ENCODE measurements at regions not wholly inside any gene's neighbourhood (a gene's known extent, or its start where the extent isn't known, plus 50 kb on each side); places are given as distances from the start of the nearest gene placed in this dataset.
A peak's percentile ranks its signal among the peaks of the same experiment; 100 is the strongest.
"Not testable (repeated sequence)": the region's sequence is repeated elsewhere in the genome, so short reads cannot be mapped to it uniquely, and the experiment has no call there.

DNA sequence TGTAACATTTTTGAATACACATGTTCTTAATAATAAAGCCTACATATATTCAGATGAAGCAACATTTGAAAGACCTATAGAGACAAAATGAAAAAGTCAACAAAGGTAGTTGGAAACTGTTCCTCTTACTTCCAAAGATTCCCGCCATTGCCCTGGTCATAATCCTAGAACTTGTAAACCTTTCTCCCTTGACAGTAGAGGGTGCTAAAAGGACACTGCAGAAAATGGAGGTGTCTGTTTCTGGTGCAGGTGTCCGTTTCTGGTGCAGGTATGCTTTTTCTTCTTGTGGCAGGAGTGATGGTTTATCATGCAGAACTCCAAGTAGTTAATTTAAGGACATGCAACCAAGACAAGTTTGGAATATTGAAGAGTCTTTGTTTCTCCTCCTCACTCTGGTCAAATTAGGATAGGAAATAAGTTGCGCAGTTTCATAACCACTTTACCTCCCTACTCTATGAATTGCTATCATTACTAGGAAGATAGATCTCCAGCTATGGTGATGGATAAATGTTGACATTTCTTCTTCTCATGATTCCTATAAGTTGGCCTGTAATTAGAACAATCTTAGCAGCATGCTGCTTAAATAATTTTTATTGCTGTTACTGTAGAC, 56.0 kb upstream of the FAM174A start:
- no peak for DNase-seq

DNA sequence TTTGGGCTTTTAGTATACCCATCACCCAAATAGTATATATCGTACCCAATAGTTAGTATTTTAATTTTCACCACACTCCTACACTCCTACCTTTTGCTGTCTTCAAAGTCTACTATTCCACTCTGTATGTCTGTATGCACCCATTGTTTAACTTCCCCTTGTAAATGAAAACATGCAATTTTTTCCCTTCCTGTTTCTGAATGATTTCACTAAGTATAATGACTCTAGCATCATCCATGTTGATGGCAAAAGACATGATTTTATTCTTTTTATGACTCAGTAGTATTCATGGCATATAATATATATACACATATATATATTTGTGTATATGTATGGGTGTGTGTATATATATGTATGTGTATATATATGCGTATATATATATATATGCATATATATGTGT, 63.1 kb upstream of the FAM174A start:
- DNase-seq, result no peak

DNA sequence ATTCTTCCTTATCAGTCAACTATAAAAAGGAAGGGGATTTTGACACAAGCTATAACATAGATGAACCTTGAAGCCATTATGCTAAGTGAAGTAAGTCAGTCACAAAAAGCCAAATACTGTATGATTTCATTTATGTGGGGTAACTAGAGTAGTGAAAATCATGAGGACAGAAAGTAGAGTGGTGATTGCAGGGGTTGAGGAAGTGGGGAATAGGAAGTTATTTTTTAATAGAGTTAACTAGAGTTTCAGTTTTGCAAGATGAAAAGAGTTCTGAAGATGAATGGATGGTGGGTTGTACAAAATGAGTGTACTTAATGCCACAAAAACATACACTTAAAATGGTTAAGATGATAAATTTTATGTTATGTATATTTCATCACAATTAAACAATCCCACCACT, 65.4 kb upstream of the FAM174A start:
- DNase-seq, result no peak

DNA sequence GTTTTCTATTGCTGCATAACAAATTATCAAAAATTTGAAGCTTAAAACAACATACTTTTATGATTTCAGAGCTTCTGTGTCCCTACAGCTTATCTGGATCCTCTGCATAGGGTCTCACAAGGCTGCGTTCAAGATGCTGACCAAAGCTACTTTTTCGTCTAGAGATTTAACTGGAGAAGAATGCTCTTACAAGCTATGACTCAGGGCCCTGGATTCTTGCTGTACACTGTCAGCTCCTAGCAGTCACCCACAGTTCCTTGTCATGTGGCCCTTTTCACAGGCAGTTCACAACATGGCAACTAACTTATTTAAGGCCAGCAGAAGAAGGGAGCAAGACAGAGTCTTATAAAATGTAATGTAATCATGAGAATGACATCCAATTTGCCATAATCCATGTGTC, 70.8 kb upstream of the FAM174A start:
- DNase-seq, result no peak

DNA sequence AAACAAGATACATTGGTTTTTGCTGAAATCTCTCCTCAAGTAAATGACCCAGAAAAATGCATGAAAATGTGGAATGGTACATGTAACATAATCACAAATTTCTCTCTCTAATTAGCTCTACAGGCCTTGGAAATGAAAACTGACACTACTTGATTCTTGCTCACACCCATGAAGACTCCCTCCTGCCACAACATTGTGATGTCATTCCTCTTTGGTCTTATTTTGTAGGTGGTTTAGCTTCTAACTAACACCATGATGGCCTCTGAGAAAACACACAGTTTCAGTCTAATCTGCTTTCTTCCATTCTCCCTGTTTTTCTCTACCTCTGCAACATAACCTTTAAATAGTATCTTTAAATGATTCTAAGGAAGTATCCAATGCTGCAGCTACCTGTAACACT, 78.6 kb upstream of the FAM174A start:
- no peak for DNase-seq

DNA sequence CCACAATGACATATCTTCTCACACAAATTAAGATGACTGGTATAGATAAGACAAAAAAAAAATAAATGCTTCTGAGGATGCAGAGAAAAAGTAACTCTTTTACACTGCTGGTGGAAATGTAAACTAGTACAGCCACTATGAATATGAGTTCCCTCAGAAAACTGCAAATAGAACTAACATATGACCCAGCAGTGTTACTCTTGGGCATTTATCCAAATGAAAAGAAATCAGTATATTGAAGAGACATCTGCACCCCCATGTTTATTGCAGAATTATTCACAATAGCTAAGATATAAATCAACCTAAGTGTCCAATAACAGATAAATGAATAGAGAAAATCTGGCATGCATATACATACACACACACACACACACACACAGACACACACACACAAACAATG, 83.0 kb upstream of the FAM174A start:
- DNase-seq, result no peak

DNA sequence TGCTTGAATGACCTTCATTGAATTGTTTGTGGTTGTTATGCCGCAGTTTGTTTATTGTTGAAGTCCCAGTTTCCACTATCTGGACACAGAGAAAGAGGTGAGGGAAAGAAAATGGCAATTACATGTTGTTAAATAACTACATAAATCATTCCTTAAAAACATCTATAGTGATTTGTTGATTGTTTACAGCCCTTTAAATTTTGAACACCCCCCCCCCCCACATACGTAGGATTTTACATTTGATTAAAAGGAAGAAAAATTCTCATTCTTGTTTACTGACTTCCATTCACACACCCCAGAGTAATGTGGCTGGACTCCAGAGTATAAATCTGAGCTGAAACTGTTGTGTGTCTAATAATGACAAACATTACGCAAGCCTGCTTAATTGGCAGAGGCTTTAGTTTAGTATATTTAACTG, 87.1 kb upstream of the FAM174A start:
- DNase-seq, result no peak

DNA sequence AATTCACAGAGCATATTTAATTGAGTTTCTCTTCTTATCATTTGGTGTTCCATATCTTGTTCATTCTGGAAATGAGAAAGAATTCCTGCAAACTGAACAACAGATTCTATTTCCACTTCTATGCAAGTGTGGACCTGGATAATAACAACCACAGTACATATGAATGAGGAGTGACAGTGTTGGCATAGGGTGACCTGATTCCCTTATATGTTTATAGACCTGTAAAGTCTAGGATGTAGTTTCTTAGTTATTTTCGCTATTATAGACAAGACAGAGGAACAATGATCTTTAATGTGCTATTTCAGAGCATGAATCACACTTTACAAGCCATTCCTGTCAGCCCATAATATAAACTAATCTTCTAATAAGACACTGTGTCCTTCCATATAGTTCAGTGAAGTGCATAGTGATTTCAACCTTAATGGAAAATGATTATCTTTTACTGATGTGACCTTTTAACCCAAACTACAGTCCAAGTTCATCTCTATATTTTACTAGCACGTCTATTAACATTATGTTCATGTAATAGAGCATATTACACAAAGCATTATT, 88.2 kb upstream of the FAM174A start:
- no peak for DNase-seq

DNA sequence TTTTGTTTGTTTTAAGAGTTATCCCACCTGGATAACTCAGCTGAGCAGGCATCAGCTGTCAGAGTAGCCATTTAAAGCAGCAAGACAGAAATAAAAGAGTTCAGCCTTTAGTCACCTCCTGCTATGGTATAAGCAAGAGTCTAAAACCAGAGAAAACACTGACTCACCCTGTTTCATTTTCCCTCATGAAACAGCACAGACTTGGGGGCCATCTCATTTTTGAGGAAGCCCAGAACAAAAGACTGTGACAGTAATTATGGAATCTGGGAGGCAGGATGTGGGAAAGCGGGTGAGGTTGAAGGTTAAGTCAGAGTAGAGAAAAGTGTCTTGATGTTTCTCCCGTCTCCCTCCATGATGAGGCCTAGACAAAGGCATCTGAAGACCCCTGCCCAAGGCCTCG, 90.2 kb upstream of the FAM174A start:
- no peak for DNase-seq

DNA sequence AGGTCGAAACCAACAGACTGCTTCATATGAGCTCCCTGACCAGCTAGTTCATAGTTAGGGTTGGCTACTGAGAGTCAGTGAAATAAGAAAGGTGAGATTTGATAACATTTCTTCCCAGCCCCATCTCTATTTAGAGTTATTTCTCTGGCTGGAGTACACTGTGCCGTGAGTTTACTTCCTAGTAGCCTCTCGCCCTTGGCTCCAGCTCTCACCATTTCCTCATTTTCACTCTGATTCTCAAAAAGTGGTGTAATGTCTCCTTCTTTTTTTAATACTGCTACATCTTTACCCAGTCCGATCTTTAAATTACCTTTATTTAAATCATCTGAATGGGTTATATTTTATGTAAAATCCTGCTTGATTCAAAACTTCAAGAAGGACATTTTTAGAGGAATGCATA, 100.4 kb upstream of the FAM174A start:
- DNase-seq, result no peak

DNA sequence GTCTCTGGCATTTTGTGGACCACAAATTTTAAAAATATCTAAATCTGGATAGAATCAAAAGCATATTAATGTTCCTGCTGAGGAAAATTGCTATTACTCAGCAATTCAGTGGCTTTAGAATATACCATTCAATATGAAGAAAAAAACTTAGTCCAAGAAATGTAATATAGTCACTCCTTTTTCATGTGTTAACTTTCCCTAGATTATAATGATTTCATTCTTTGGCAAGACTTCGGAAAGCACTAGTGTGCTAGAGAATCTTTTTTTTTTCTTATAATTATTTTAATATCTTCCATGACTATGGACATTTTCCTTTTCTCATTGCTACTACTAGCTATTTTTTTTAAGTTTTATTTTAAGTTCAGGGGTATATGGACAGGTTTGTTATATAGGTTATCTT, 102.4 kb upstream of the FAM174A start:
- DNase-seq, result no peak

DNA sequence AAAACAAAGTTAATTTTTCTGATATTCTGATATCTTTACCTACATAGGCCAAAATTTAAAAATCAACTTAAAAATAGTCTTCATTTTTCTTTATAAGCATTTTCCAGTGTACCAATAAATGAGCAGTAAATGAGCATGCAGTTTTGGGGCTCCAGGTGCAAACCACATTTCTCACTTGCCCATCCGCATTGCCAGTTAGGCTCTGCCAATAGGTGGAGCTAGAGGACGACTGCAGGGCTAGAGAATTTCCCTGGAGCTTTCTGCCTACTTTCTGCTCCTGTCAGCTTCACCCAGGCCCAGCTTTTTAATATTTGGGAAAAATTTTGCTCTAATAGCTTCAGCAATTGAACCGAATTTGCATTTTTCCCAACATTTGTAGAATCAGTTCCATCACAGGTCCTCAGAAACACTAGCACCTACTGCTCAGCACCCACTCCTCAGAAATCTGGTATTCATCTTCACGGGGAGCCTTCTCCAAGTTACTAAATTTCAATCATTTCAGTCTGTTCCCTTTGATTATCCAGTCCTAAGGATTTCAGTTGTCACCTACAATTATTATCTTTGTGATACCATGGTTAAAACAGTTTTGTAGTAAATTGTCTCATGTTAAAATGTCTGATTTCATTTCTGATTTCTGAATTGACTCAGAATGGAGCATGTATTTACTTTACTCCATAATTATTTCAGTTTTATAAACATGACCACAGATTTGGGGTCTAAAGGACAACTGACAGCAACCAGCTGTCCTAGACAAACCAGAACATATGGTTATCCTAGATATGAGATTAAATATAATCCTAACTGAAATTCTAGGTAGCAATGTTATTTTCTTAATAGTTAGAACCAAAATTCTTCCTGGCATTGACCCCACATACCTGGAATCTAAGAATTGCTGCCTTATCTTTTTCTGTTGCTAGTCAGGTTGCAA, 104.6 kb upstream of the FAM174A start:
- DNase-seq, result peak in 22 of 58 donors; percentile 0 to 44 (median 4)

DNA sequence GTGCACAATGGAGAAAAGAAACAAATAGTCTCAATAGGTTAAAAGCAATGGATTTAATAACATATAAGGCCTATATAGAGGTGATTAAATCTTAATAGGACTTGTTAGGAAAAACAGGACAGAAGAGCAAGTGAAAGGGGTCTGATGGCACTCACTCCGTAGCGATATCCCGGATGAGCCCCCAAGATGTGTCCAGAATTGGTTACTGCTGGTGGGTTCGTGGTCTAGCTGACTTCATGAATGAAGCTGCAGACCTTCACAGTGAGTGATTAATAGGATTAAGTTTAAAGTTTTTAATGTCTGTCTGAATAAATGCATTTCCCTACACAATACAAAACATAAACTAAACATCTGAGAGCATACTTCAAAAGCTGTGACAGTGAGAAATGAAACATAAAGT, 110.4 kb upstream of the FAM174A start:
- DNase-seq, result no peak

DNA sequence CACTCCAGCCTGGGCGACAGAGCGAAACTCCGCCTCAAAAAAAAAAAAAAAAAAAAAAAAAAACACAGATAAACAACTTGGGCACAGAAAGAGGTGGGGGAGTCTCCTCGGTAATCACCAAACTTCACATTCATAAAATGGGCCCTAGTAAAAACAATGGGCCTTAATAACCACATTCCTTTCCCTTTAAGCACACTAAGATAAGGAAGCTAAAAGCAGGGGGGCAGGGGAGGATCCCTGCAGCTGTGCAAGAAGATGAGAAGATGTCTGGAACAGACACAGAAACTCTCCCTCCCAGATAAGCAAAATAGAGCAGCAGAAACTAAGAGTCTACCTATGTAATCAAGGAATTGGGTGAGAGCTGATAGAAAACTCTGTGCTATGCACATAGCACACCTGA, 111.2 kb upstream of the FAM174A start:
- DNase-seq, result no peak

DNA sequence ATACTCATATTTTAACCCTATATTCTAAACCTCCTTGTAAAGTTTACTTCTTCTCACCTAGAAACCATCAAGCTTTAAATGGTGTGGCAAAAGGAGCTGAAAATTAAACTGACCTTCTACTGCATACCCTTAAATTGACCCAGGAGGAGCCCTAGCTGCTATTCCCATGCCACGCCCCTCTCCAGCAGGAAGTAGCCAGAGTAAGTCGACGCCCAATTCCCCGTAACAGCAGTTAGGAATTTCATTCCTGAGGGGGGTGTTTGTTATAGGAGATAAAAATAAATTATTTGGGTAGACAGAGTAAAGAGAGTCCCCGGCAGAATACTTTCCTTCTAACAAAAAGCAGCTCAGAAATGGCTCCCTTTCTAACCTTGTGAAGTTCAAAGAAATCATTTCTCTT, 111.8 kb upstream of the FAM174A start:
- no peak for DNase-seq

DNA sequence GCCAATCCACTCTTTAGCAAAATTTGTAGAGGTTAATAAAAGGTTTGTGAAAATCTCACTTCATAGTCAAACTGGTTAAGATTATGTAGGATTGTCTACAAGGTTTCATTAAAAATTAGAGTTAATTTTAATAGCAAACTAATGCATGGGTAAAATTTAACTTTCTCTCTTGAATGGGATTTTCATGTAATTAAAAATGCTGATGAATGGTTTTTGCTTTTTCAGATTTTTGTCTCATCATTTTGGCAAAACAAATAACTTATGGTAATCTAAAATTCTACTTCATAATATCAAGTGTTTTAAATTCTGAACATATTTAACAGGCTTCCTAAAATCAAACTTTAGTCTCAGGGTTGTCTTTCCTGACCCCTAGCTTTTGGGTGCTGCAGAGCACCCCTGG, 113.8 kb upstream of the FAM174A start:
- DNase-seq, result no peak

DNA sequence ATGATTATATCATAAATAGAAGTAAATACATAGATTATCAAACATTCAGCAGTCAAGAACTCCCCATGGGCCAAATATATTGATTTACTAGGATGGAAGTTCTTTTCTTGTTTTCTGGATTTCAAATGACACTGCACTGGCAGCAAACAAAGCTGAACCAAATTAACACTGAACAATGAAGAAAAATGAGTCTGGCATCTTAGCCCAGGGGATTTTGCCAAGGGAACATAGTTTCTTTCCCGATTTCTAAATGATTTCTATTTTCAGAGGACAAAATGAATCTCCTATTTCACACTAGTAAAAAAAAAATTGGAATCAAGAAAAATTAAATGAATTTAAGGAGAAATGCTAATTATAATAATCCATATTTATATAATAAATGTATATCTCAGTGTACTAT, 116.9 kb upstream of the FAM174A start:
- no peak for DNase-seq

DNA sequence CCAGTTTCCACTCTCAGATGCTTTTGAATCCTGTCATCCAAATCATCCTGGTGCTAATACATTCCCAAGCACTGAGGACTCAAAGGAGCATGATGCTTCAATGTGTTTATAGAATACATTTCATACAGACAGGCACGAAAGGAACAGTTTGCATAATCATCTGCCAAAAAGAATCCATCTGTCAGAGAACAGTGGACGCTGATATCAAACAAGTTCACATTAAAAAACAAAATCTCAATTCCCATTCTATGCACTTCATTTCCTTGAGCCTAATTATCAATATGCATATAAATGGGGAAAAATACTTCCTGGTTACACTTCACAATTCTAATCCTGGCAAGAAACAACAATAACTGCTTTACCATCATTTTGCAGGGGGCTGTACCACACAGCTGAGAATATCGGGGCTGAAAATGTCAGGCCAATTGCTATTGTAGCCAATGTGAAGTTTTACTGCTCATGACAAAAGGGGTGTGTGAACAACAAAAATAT, 125.5 kb upstream of the FAM174A start:
- no peak for DNase-seq

DNA sequence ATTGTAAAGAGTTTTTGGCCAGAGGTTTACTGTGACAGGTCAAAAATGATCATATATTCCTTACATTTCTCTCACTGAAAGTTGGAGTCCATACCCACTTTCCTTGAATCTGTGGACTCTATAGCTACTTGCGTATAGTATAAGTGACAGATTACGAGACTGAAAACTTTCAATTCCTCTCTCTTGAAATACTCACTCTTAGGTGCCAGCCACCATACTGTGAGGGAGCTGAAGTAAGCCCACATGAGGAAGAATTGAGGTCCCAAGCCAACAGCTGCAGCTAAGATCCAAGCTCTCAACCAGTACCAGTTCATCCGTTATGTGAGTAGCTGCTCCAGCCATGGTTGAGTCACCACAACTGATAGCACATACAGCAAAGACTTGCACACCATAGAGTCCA, 128.1 kb upstream of the FAM174A start:
- DNase-seq, result no peak

DNA sequence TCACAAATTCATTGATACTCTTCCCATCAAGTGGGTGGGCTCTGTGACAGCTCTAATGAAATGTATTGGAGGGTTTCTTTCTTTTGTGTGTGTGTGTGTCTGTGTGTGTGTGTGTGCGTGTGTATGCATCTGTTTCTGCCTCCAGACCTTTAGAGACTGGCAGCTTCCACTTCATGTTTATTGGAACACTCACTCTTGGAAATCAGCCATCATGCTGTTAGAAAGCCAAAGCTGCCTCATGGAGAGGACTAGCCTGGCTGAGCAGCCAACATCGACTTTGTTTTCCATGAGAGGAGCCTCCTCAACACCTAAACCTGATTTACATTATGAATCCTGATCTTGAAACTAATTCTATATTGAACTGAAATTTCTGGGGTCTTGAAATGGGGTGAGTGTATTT, 128.5 kb upstream of the FAM174A start:
- peak in 3 of 58 donors; percentile 3 to 14 (median 12) for DNase-seq

DNA sequence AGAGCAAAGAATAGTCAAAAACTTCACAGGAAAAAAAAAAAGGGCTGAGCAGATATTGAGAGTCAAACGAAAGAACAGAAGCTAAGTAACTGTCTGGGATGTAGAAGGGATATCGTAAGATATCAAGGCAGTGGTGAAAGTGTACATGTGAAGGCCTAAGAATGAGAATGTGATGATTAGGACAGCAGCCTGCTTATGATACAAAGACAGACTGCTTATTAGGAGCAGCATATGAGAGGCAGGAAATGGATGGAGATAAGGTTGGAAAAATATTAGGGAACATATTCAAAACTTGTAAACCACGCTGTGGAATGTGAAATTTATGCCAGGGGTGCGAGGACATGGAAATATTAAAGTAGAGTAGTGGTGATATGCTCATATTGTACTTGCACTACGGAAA, 133.1 kb upstream of the FAM174A start:
- DNase-seq, result no peak

DNA sequence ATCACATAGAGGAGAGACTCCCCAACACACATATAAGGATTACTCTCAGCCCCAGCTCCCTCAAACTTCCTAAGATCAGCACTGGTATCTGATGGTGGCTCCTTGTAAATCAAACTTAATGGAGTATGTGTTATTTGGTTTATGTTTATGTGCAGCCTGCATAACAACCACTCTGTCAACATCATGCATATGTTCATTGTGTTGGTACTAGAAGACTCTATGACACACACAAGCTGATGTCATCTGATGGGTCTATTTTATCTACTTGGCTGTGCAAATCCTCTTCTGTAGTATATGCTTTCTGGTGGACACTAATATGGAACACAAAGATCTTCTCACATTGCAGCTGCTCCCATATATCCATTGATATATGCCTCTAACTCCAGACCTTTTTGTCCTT, 134.0 kb upstream of the FAM174A start:
- DNase-seq, result no peak

DNA sequence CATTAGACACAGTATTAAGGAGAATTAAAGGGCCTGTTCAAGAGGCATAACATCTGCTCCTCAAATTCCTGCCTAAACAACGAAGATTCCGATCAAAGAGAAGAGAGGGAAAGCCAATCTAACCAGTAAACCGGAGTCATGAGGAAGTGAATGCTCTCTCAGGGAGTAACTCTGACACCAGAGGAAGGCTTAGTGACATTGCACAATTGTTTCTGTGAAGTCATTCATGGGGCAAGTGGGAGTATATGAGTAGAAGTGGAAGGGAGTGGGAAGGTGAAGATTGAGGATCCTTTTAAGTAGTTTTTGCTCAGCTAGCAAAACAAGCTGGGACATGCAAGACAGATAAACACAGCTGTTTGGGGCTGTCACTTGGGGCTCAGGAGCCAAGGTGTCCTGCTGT, 136.4 kb upstream of the FAM174A start:
- not testable (repeated sequence) for DNase-seq

Measured in anterior cingulate cortex (tissue), 58 donors.